Activated naive CD4-positive, alpha-beta T cell treated with anti-CD3 and anti-CD28 coated beads, Interleukin-2, amount 10 ng/mL, durations not matched to agents 7 days and 5 days (primary cell): ENCODE measurements at regions not wholly inside any gene's neighbourhood (a gene's known extent, or its start where the extent isn't known, plus 50 kb on each side); places are given as distances from the start of the nearest gene placed in this dataset.
"Not testable (repeated sequence)": the region's sequence is repeated elsewhere in the genome, so short reads cannot be mapped to it uniquely, and the experiment has no call there.

Source experiments
- CTCF ChIA-PET: fragments of 350-600 bp; sonication (Branson Sonifier 250); formaldehyde crosslinking; loops from one replicate; lab custom pipeline; 2021; ENCODE audit warnings: antibody characterized with exemption; lab: Charles Lee
- DNase-seq: peaks from one replicate; pipeline ENCODE4 v3.0.0-alpha.2; 2020
- H3K27ac Mint-ChIP-seq: one replicate; pipeline ENCODE4 v1.8.0; 2021; ENCODE audit warnings: mild to moderate bottlenecking, moderate library complexity, mixed read lengths
- H3K27me3 Mint-ChIP-seq: one replicate; pipeline ENCODE4 v1.8.0; 2021; ENCODE audit warnings: mild to moderate bottlenecking, mixed read lengths
- H3K36me3 Mint-ChIP-seq: one replicate; pipeline ENCODE4 v1.8.0; 2021; ENCODE audit warnings: mixed read lengths
- H3K4me1 Mint-ChIP-seq: one replicate; pipeline ENCODE4 v1.8.0; 2021; ENCODE audit warnings: mixed read lengths
- H3K4me3 Mint-ChIP-seq: one replicate; pipeline ENCODE4 v1.8.0; 2021; ENCODE audit warnings: mild to moderate bottlenecking, moderate library complexity, mixed read lengths
- H3K9me3 Mint-ChIP-seq: one replicate; pipeline ENCODE4 v1.8.0; 2021; ENCODE audit warnings: mixed read lengths

DNA sequence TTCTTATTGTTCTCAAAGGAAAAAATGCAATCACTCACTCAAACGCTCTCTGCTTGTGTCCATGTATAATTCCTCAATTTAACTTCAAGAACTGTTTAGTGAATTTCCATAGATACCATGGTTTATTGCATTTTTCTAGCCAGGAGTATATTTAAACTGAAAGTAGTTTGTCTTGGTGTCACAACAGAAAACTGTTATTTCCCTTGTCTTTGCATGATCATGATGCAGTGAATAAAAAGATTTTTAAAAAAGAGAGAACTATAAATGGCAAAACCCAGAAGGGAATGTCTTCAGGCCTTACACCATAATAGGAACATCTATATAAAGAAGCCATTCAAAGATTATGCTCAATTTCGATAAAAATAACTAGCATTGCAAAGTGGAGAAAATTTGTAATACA lies 523.5 kb upstream of the ADGRL4 start:
- CTCF ChIA-PET = no interaction called here
- Mint-ChIP-seq H3K27me3 (no peaks in the 10 kb centered on the region), H3K4me1 (no peaks in the 10 kb centered on the region), H3K9me3 (no peaks in the 10 kb centered on the region), H3K4me3 (no peak overlapping the region), H3K27ac (no peak overlapping the region), H3K36me3 (no peaks in the 10 kb centered on the region)
- no peak for DNase-seq

DNA sequence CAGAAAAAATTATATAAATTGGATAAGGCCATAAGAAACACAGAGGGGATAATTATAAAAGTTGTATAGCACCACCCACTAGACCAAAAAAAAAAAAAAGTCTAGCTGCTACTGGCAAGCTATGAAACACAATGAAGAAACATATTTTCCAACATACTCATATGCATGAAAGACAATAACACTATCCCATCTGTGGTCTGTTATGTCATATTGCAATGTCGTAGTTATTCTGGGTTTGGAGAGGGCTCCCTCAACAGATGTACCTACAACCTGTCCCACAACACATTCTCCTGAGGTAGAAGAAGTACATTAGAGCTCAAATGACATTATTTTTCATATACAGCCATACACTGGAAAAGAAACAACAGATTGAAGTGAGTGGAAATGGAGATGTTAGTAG lies 517.6 kb upstream of the ADGRL4 start:
- H3K27ac Mint-ChIP-seq = no peak overlapping the region
- H3K4me1 Mint-ChIP-seq = no peaks in the 10 kb centered on the region
- no peak overlapping the region for H3K4me3 Mint-ChIP-seq
- no peaks in the 10 kb centered on the region for H3K36me3 Mint-ChIP-seq
- no peaks in the 10 kb centered on the region for H3K27me3 Mint-ChIP-seq
- CTCF ChIA-PET = no interaction called here
- H3K9me3 Mint-ChIP-seq = peaks cover 3% of the 10 kb centered on the region
- DNase-seq = no peak

DNA sequence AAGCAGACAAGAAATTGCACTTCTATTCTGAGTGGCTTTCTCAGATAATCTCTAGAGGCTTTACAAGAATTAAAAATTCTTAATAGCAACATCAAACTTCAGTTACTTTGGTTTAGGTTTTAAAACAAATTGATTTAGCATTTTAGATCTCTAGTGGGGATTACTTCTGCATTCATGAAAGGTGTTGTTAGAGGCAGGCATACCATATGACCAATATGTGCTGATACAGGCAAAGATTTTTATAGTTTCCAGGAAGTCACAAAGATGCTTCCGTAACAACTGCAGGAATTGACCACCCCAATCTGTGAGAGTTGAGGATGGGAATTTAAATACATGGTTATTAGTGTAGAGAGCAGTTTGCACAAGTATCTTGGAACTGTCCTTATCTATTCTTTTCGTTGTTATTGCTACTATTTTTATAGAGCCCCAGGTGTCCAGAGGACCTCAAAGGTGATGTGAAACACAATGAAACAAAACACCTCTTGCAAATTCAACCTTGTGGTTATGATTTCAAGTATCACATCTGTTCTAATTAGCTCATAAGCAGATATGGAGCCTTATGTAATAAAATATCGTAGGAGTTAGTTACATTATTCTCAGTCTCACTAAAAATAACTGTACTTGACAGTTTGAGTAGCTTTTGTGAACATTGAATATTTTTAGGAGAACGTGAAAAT lies 512.7 kb upstream of the ADGRL4 start:
- no peak for DNase-seq
- H3K4me1 Mint-ChIP-seq = no peaks in the 10 kb centered on the region
- no peak overlapping the region for H3K4me3 Mint-ChIP-seq
- CTCF ChIA-PET = no interaction called here
- no peaks in the 10 kb centered on the region for H3K36me3 Mint-ChIP-seq
- H3K27me3 Mint-ChIP-seq = no peaks in the 10 kb centered on the region
- no peak overlapping the region for H3K27ac Mint-ChIP-seq
- peaks cover 3% of the 10 kb centered on the region for H3K9me3 Mint-ChIP-seq

DNA sequence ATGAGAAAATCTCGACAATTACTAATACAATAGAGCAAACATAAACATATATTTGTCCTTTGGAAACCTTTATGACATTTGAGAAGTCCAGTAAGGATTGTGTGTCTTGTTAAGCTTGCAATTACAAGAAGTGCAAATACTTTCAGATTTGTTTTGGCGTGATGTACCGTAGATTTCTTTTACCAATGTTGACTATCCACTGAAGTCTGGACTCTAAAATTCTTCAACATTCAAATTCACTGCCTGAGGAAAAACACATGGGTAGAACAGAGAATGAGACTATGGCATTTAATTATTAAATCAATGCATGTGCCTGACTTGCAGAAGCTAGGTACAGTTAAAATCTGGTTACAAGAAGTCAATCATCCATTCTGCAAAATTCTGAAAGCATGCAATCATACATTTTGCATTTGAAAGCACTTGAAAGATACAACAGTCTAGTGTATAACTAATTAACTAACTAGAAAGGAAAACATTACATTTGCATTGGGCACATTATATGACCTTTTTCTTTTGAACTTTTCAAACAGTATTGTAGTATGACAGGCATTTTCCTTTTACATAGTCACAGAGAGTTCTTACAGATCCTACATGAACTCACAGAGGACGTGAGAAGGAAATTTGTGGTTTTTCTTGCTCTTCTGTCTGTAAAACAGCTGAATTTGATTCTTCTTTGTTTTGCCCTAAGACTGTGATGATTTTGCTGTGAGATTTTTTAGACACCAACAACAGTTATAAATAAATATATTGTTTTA lies 511.1 kb upstream of the ADGRL4 start:
- no peaks in the 10 kb centered on the region for H3K27me3 Mint-ChIP-seq
- CTCF ChIA-PET = no interaction called here

DNA sequence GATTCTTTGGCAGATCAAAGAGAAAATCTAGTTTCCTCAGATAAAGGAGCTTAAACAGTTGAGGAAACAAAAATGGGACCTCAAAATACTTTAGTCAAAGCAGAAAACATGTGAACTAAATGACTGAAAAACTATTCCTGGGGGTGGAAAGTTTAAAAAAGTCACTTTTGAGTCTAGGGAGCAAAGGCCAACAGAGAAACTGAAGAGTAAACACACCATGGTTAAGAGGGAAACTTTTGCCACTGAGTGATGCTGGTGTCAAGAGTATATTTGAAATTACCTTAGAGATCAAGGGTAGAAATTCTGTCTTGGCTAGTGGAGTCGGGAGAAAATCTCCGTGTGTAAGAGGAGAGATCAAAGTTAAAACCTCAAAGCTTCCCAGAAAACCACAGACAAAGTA lies 501.2 kb upstream of the ADGRL4 start:
- peaks cover 1% of the 10 kb centered on the region for H3K9me3 Mint-ChIP-seq
- no peaks in the 10 kb centered on the region for H3K27me3 Mint-ChIP-seq
- DNase-seq = no peak
- CTCF ChIA-PET = no interaction called here
- H3K4me3 Mint-ChIP-seq = no peak overlapping the region
- H3K36me3 Mint-ChIP-seq = no peaks in the 10 kb centered on the region
- H3K4me1 Mint-ChIP-seq = no peaks in the 10 kb centered on the region
- H3K27ac Mint-ChIP-seq = no peak overlapping the region

More for the DNA sequence above, 511.1 kb upstream of the ADGRL4 start:
- Mint-ChIP-seq H3K4me1 (no peaks in the 10 kb centered on the region), H3K27ac (no peak overlapping the region), H3K9me3 (peaks cover 3% of the 10 kb centered on the region), H3K36me3 (no peaks in the 10 kb centered on the region), H3K4me3 (no peak overlapping the region)
- DNase-seq = no peak

DNA sequence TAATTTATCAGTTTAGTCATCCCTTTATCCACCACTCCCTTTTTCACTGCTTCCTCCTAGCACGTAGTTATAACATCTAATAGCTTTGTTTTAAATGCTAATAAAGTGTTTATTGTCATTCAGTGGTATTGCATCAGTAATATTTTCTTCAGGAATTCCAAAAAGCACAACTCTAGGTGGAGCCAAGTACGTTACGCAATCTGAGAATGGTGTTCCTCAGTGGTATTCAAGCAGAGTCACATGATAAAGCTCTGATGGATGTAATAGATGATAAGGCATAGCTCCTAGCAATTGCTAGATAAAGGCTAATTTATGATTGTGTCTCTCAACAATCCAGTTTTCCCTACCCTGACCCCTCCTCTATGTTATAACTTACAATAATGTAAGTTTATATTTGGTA lies 494.6 kb upstream of the ADGRL4 start:
- DNase-seq = no peak
- Mint-ChIP-seq H3K27ac (no peak overlapping the region), H3K9me3 (no peaks in the 10 kb centered on the region), H3K4me1 (no peaks in the 10 kb centered on the region), H3K4me3 (no peak overlapping the region), H3K27me3 (no peaks in the 10 kb centered on the region), H3K36me3 (no peaks in the 10 kb centered on the region)
- CTCF ChIA-PET = no interaction called here

DNA sequence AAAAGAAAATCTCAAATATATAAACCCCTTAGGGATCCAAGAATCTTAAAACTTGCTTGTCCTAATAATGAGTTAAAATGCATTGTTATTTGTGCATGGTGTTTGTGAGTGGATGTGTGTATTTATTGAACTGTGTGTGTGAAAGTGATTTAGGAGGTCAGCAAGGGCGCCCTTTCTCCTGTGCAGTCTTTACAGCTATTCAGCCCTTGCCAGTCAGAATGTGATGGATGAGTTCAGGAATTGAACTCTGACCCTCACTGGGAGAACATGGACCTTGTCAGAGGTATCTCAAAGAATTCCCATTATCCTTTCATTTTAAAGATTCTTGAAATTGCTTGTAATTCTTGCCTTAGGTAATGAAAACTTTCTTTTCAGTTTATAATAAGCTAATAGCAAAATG lies 493.0 kb upstream of the ADGRL4 start:
- Mint-ChIP-seq H3K36me3 (no peaks in the 10 kb centered on the region), H3K9me3 (no peaks in the 10 kb centered on the region), H3K27ac (no peak overlapping the region), H3K27me3 (no peaks in the 10 kb centered on the region), H3K4me1 (no peaks in the 10 kb centered on the region), H3K4me3 (no peak overlapping the region)
- CTCF ChIA-PET = no interaction called here
- no peak for DNase-seq

DNA sequence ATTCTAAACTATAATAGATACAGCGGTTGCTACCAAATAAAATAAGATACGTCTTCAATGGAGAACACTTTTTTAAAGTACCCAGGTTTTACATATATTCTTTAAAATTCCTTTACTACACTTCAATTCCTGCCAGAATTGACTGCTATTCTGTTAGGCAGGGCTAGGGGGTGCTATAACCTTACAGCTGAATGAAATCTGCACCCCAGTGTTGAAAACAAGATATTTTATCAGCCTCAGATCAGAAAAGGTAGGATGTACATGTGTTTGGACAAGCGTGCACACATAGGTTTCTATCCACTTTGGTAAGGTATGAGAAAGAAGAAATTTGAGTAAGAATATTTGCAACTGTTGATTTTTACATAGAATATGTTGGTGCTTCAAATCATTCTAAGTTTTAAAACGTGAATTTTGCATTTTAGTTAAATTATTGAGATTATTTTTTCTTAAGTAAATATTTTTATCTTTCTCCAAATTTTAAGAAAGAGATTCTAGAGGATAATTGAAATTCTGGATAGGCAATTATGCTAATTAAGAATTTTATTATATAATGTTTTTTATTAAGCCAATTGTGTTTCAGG lies 490.8 kb upstream of the ADGRL4 start:
- Mint-ChIP-seq H3K27me3 (no peaks in the 10 kb centered on the region), H3K27ac (no peak overlapping the region), H3K4me1 (no peaks in the 10 kb centered on the region), H3K36me3 (no peaks in the 10 kb centered on the region), H3K4me3 (no peak overlapping the region), H3K9me3 (peaks cover 2% of the 10 kb centered on the region)
- DNase-seq = no peak
- CTCF ChIA-PET = no interaction called here

DNA sequence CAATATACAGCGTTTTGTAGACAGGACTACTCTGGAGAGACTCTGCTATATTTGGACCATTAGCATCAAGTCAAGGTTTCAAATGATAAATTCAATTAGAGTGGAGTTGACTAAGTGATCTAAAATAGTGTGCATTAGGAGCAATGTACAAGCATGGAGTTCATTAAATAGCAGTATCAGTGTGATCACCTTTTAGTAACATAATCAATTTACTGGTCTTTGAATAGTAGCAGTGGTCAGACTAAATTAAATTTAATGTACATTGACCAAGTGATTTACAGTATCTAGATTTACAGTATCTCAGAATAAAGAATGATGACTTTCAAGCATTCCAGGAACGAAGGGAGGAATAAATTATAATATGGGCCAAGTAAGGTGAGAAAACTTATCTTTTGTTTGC lies 489.6 kb upstream of the ADGRL4 start:
- CTCF ChIA-PET = no interaction called here
- H3K36me3 Mint-ChIP-seq = no peaks in the 10 kb centered on the region

DNA sequence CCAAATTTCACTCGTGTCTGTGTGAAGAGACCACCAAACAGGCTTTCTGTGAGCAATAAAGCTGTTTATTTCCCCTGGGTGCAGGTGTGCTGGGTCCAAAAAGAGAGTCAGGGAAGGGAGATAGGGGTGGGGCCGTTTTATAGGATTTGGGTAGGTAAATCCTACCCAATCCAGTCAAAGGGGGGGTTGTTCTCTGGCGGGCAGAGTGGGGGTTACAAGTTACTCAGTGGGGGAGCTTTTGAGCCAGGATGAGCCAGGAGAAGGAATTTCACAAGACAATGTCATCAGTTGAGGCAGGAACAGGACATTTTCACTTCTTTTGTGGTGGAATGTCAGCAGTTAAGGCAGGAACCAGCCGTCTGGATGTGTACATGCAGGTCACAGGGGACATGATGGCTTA lies 487.2 kb upstream of the ADGRL4 start:
- H3K27ac Mint-ChIP-seq, CTCF ChIA-PET, H3K4me1 Mint-ChIP-seq, H3K9me3 Mint-ChIP-seq, H3K36me3 Mint-ChIP-seq, DNase-seq, H3K4me3 Mint-ChIP-seq, H3K27me3 Mint-ChIP-seq: not testable (repeated sequence)

More for the DNA sequence above, 489.6 kb upstream of the ADGRL4 start:
- H3K9me3 Mint-ChIP-seq = peaks cover 3% of the 10 kb centered on the region
- DNase-seq = no peak
- H3K27me3 Mint-ChIP-seq = no peaks in the 10 kb centered on the region
- no peak overlapping the region for H3K4me3 Mint-ChIP-seq
- no peak overlapping the region for H3K27ac Mint-ChIP-seq
- H3K4me1 Mint-ChIP-seq = no peaks in the 10 kb centered on the region

DNA sequence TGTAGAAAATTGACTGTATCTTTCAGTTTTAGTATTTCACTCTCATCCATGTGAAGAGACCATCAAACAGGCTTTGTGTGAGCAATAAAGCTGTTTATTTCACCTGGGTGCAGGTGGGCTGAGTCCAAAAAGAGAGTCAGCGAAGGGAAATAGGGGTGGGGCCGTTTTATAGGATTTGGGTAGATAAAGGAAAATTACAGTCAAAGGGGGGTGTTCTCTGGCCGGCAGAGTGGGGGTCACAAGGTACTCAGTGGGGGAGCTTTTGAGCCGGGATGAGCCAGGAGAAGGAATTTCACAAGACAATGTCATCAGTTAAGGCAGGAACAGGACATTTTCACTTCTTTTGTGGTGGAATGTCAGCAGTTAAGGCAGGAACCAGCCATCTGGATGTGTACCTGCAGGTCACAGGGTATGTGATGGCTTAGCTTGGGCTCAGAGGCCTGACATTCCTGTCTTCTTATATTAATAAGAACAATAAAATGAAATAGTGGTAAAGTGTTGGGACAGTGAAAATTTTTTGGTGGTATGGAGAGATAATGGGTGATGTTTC lies 482.1 kb upstream of the ADGRL4 start:
- H3K9me3 Mint-ChIP-seq, CTCF ChIA-PET, H3K27me3 Mint-ChIP-seq, H3K36me3 Mint-ChIP-seq, H3K4me1 Mint-ChIP-seq, H3K27ac Mint-ChIP-seq, DNase-seq, H3K4me3 Mint-ChIP-seq: not testable (repeated sequence)

DNA sequence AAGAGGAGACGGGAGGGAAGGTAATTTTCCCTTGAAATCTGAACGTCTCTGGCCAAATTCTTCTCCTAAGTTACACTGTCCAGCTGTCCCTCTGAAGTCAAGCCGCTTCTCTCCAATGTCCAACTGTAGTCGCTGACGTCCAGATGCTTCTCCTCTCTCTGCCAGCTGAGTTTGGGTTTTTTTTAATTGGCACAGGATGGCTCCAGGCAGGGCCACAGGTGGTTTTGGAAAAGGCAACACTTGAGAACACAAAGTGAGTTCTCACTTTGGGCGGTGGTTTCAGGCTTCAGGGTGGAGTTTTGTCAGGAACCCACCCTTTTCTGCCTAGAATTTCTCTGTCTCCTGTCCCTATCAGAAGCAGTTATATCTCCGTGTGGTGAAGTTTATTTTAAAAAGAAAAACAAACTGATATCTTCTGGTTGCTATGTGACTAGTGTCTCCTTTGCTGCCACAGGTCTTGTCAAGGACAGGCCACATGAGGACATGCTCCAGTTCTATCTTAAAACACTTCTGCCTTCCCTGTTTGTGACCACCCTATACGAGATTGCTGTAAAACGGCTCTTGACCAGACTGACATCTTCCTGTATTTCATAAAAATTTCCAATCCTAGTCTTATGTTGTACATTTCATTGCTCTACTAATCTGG lies 472.3 kb upstream of the ADGRL4 start:
- H3K36me3 Mint-ChIP-seq = no peaks in the 10 kb centered on the region
- no peak overlapping the region for H3K27ac Mint-ChIP-seq
- DNase-seq = no peak
- H3K9me3 Mint-ChIP-seq = peaks cover 2% of the 10 kb centered on the region
- no peaks in the 10 kb centered on the region for H3K27me3 Mint-ChIP-seq
- H3K4me3 Mint-ChIP-seq = no peak overlapping the region
- CTCF ChIA-PET = no interaction called here
- no peaks in the 10 kb centered on the region for H3K4me1 Mint-ChIP-seq

DNA sequence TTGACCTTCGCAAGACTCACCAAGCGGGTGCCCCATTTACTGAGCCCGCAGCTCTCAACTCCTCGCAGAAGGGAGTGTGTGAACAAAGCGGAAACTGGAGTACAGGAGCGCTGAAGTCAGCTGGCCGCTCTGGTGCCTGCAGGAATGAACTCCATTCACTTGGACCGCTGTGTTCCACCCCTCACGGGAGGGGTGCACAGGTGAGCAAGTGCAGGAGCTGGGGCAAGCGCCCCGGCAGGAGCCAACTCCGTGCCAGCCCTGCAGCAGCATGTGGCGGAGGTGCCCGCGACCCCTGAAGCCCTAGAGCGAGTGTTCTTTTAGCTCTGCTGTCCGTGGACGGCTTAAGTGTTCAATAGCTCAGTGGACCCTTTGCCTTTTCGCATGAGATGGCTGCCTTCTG lies 471.6 kb upstream of the ADGRL4 start:
- no peaks in the 10 kb centered on the region for H3K4me1 Mint-ChIP-seq
- no peak overlapping the region for H3K27ac Mint-ChIP-seq
- H3K4me3 Mint-ChIP-seq = no peak overlapping the region
- CTCF ChIA-PET = no interaction called here
- no peaks in the 10 kb centered on the region for H3K27me3 Mint-ChIP-seq
- H3K9me3 Mint-ChIP-seq = peaks cover 2% of the 10 kb centered on the region
- DNase-seq = no peak
- no peaks in the 10 kb centered on the region for H3K36me3 Mint-ChIP-seq

DNA sequence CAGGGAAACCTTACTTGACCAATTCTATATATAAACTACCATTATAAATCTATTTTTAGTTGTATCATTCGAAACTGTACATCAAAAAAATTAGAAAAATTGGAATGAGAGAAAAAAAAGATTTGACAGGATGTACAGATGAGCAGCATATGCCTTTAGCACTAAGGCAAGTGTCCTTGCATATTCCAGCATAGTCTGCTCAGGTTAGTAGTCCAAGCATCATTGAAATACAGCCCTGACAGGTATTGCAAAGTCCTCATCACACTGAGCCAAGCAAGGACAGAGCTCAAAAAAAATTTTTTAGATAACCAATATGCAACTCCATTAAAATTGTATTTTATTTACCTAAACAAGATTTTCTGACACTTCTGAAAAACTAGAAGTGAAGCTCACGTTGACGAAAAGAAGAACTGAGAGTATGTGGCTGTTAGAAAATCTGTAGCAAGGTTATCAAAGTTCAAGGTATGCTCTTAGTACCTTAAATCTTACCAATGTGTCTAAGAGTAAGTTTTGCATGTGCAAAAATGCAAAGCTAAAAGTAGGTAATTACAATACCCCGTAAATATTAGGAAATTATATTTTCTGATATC lies 465.6 kb upstream of the ADGRL4 start:
- no peaks in the 10 kb centered on the region for H3K36me3 Mint-ChIP-seq
- no peaks in the 10 kb centered on the region for H3K27me3 Mint-ChIP-seq
- CTCF ChIA-PET = no interaction called here
- no peak overlapping the region for H3K27ac Mint-ChIP-seq
- no peaks in the 10 kb centered on the region for H3K4me1 Mint-ChIP-seq
- no peaks in the 10 kb centered on the region for H3K9me3 Mint-ChIP-seq
- no peak for DNase-seq
- H3K4me3 Mint-ChIP-seq = no peak overlapping the region
